Stimulated activated memory B cell treated with anti-CD40 and anti-IgM and Interleukin-4, amounts not matched to agents 10 μg/mL and 1 μg/mL and 100 μg/mL, for 72 hours (primary cell): ENCODE measurements at regions not wholly inside any gene's neighbourhood (a gene's known extent, or its start where the extent isn't known, plus 50 kb on each side); places are given as distances from the start of the nearest gene placed in this dataset.
"Not testable (repeated sequence)": the region's sequence is repeated elsewhere in the genome, so short reads cannot be mapped to it uniquely, and the experiment has no call there.

Experiments used
- ATAC-seq: fragments of 150-1000 bp; cut with Tn5 transposase; 2 replicates; pipeline ENCODE4 v1.10.0; 2021
- H3K27ac Mint-ChIP-seq: one replicate; pipeline ENCODE4 v1.8.0; 2022; ENCODE audit warnings: mild to moderate bottlenecking, mixed read lengths
- H3K27me3 Mint-ChIP-seq: one replicate; pipeline ENCODE4 v1.8.0; 2022; ENCODE audit warnings: mixed read lengths
- H3K36me3 Mint-ChIP-seq: one replicate; pipeline ENCODE4 v1.8.0; 2022; ENCODE audit warnings: mixed read lengths
- H3K4me1 Mint-ChIP-seq: one replicate; pipeline ENCODE4 v1.8.0; 2022; ENCODE audit warnings: mixed read lengths
- H3K4me3 Mint-ChIP-seq: one replicate; pipeline ENCODE4 v1.8.0; 2022; ENCODE audit warnings: mild to moderate bottlenecking, moderate library complexity, mixed read lengths
- H3K9me3 Mint-ChIP-seq: one replicate; pipeline ENCODE4 v1.8.0; 2022; ENCODE audit warnings: mixed read lengths

GRCh38 chr22:47417699-47418098, 655.2 kb downstream of the TBC1D22A start:
- Mint-ChIP-seq H3K36me3 (no peaks in the 10 kb centered on the region), H3K4me1 (no peaks in the 10 kb centered on the region), H3K4me3 (no peak overlapping the region), H3K27me3 (peaks cover 18% of the 10 kb centered on the region), H3K27ac (no peak overlapping the region), H3K9me3 (peaks cover 15% of the 10 kb centered on the region)
- ATAC-seq, result no peak

GRCh38 chr22:47411006-47411405, 648.6 kb downstream of the TBC1D22A start:
- Mint-ChIP-seq H3K4me3 (no peak overlapping the region), H3K27ac (no peak overlapping the region), H3K27me3 (peaks cover 31% of the 10 kb centered on the region), H3K9me3 (peaks cover 4% of the 10 kb centered on the region), H3K4me1 (no peaks in the 10 kb centered on the region), H3K36me3 (no peaks in the 10 kb centered on the region)
- ATAC-seq, result no peak

- ATAC-seq, result no peak
- Mint-ChIP-seq H3K9me3 (no peaks in the 10 kb centered on the region), H3K27me3 (peaks cover 31% of the 10 kb centered on the region), H3K4me1 (no peaks in the 10 kb centered on the region), H3K36me3 (no peaks in the 10 kb centered on the region), H3K27ac (no peak overlapping the region), H3K4me3 (no peak overlapping the region)
Measured at GRCh38 chr22:47409539-47410275, 647.3 kb downstream of the TBC1D22A start.

DNA sequence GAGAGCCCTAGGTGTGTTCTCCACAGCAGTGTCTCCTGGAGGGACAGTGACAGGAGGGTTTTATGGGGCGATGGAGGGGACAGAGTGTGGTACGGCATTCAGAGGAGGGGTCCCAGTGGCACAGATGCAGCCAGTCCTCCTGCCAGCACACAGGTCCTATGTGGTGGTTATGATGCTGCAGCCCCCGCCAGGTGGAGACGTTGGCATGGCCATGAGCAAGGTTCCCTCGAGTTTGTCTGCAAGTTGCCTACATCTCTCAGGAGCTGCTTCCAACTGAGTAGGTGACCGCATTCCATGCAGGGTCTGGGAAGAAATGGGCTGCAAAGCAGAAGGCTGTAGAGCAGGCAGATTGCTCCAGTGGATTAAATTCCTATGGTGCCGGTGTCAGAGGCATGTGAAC, 646.0 kb downstream of the TBC1D22A start:
- peaks cover 31% of the 10 kb centered on the region for H3K27me3 Mint-ChIP-seq
- no peaks in the 10 kb centered on the region for H3K4me1 Mint-ChIP-seq
- H3K9me3 Mint-ChIP-seq, result no peaks in the 10 kb centered on the region
- no peaks in the 10 kb centered on the region for H3K36me3 Mint-ChIP-seq
- no peak for ATAC-seq
- H3K27ac Mint-ChIP-seq, result no peak overlapping the region
- no peak overlapping the region for H3K4me3 Mint-ChIP-seq

DNA sequence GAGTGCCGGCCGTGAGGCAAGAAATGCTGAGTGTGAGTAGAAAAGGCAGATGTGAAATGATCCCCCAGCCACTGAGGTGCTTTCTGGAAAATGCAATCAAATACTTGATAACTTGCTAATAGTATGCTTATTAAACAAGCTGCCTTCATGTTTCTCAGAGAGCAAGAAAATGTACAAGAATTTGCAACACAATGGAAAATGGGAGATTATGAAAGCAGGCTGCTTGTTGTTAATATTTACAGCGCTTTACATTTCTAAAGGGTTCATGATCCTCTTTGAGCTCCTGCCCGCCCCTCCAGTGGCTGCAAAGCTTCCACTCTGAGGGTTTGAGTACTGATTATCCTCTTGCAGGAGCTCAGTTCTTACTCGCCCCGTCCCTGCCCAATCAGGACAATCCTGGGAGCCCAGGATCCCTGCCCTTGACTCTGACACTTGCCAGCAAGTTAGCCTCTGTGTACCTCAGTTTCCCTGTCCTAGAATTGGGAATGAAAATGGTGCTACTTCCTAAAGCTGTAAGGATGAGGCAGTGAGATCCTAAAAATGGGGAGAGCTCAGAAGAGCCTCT, 645.1 kb downstream of the TBC1D22A start:
- H3K36me3 Mint-ChIP-seq, result no peaks in the 10 kb centered on the region
- H3K27ac Mint-ChIP-seq, result no peak overlapping the region
- no peak for ATAC-seq
- H3K4me1 Mint-ChIP-seq, result no peaks in the 10 kb centered on the region
- no peaks in the 10 kb centered on the region for H3K9me3 Mint-ChIP-seq
- H3K27me3 Mint-ChIP-seq, result peaks cover 31% of the 10 kb centered on the region
- no peak overlapping the region for H3K4me3 Mint-ChIP-seq

GRCh38 chr22:47406896-47407295, 644.4 kb downstream of the TBC1D22A start:
- H3K4me1 Mint-ChIP-seq, result no peaks in the 10 kb centered on the region

GRCh38 chr22:47406180-47406834, 643.9 kb downstream of the TBC1D22A start:
- peaks cover 23% of the 10 kb centered on the region for H3K27me3 Mint-ChIP-seq
- H3K4me3 Mint-ChIP-seq, result no peak overlapping the region
- no peak overlapping the region for H3K27ac Mint-ChIP-seq
- ATAC-seq, result no peak
- no peaks in the 10 kb centered on the region for H3K36me3 Mint-ChIP-seq
- H3K4me1 Mint-ChIP-seq, result no peaks in the 10 kb centered on the region
- H3K9me3 Mint-ChIP-seq, result no peaks in the 10 kb centered on the region

More at GRCh38 chr22:47406896-47407295, 644.4 kb downstream of the TBC1D22A start:
- Mint-ChIP-seq H3K9me3 (no peaks in the 10 kb centered on the region), H3K36me3 (no peaks in the 10 kb centered on the region), H3K27ac (no peak overlapping the region), H3K27me3 (peaks cover 29% of the 10 kb centered on the region), H3K4me3 (no peak overlapping the region)
- no peak for ATAC-seq

DNA sequence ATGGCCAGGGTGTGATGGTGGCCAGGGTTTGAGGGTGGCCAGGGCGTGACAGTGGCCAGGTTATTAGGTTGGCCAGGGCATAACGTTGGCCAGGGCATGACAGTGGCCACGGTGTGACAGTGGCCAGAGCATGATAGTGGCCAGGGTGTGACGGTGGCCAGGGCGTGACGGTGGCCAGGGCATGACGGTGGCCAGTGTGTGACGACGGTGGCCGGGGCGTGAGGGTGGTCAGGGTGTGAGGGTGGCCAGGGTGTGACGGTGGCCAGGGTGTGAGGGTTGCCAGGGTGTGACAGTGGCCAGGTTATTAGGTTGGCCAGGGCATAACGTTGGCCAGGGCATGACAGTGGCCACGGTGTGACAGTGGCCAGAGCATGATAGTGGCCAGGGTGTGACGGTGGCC, 642.8 kb downstream of the TBC1D22A start:
- ATAC-seq, H3K4me3 Mint-ChIP-seq, H3K4me1 Mint-ChIP-seq, H3K27ac Mint-ChIP-seq, H3K9me3 Mint-ChIP-seq, H3K36me3 Mint-ChIP-seq: not testable (repeated sequence)
- peaks cover 13% of the 10 kb centered on the region for H3K27me3 Mint-ChIP-seq

DNA sequence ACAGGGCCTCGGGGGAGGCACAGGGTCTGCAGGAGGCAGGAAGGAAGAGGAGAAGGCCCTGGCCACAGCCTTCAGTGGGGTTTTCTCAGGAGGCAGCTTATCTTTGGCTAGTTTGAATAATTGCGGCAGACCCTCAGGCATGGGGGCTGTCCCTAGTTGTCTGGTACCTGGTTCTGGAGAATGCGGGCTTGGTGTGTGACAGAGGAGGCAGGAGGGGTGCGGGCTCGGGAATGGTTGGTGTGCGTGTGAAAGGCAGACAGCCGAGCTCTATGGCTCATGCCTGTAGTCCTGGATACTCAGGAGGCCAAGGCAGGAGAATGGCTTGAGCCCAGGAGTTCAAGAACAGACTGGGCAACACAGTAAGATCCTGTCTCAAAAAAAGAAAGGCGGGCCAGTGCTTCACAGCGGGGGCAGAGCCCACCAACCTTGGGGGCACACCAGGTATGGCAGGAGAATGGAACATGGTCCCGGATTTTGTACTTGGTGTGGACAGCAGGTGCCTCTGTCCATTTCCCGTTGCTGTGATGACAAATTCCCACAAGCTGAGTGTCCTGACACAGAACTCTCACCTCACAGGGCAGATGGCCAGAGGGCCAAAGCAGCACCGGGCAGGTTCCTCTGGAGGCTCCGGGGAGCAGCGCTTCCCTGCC, 640.6 kb downstream of the TBC1D22A start:
- ATAC-seq, result no peak
- no peak overlapping the region for H3K4me3 Mint-ChIP-seq
- H3K27ac Mint-ChIP-seq, result no peak overlapping the region
- no peaks in the 10 kb centered on the region for H3K4me1 Mint-ChIP-seq
- no peaks in the 10 kb centered on the region for H3K9me3 Mint-ChIP-seq
- H3K27me3 Mint-ChIP-seq, result no peaks in the 10 kb centered on the region
- no peaks in the 10 kb centered on the region for H3K36me3 Mint-ChIP-seq

GRCh38 chr22:47401976-47402770, 639.7 kb downstream of the TBC1D22A start:
- no peak for ATAC-seq
- Mint-ChIP-seq H3K27me3 (peaks cover 4% of the 10 kb centered on the region), H3K36me3 (no peaks in the 10 kb centered on the region), H3K27ac (no peak overlapping the region), H3K4me3 (no peak overlapping the region), H3K4me1 (no peaks in the 10 kb centered on the region), H3K9me3 (no peaks in the 10 kb centered on the region)

- Mint-ChIP-seq H3K4me1 (no peaks in the 10 kb centered on the region), H3K36me3 (no peaks in the 10 kb centered on the region), H3K4me3 (no peak overlapping the region), H3K27ac (no peak overlapping the region), H3K27me3 (peaks cover 10% of the 10 kb centered on the region), H3K9me3 (no peaks in the 10 kb centered on the region)
- no peak for ATAC-seq
Measured at GRCh38 chr22:47401592-47401898, 639.1 kb downstream of the TBC1D22A start.

- no peaks in the 10 kb centered on the region for H3K36me3 Mint-ChIP-seq
Measured at GRCh38 chr22:47400701-47401591, 638.5 kb downstream of the TBC1D22A start.

GRCh38 chr22:47400131-47400530, 637.7 kb downstream of the TBC1D22A start:
- H3K4me1 Mint-ChIP-seq, ATAC-seq, H3K9me3 Mint-ChIP-seq, H3K27ac Mint-ChIP-seq, H3K4me3 Mint-ChIP-seq, H3K36me3 Mint-ChIP-seq: not testable (repeated sequence)
- H3K27me3 Mint-ChIP-seq, result peaks cover 11% of the 10 kb centered on the region

More at GRCh38 chr22:47400701-47401591, 638.5 kb downstream of the TBC1D22A start:
- Mint-ChIP-seq H3K4me1 (no peaks in the 10 kb centered on the region), H3K27me3 (peaks cover 11% of the 10 kb centered on the region), H3K27ac (no peak overlapping the region), H3K4me3 (no peak overlapping the region), H3K9me3 (no peaks in the 10 kb centered on the region)
- ATAC-seq, result no peak
